Stimulated activated CD8-positive, alpha-beta memory T cell treated with anti-CD3 and anti-CD28 coated beads, Interleukin-7, amount 100 ng/mL, for 24 hours (primary cell): ENCODE measurements at regions not wholly inside any gene's neighbourhood (a gene's known extent, or its start where the extent isn't known, plus 50 kb on each side); places are given as distances from the start of the nearest gene placed in this dataset.
"Not testable (repeated sequence)": the region's sequence is repeated elsewhere in the genome, so short reads cannot be mapped to it uniquely, and the experiment has no call there.

ENCODE experiments used
- DNase-seq: peaks from one replicate; pipeline ENCODE4 v3.0.0-alpha.2; 2020; ENCODE audit warnings: low read depth

GRCh38 chr10:46802010-46802409 lies 109.2 kb upstream of the PTPN20 start:
- not testable (repeated sequence) for DNase-seq

DNA sequence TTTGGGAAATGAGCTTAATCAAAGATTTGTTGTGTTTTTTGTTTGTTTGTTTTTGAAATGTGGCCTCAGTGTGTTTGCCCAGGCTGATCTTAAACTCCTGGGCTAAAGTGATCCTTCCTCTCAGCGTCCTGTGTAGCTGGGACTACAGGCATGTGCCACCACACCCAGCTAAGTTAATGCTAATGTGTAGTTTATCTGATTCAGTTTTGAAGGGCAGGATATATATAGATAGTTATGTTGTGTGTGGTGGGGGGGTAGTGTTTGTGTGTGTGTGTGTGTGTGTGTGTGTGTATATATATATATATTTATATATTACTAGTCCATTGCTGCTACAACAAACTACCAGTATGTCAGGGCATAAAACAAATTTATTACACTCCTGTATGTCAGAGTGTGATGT lies 108.1 kb upstream of the PTPN20 start:
- DNase-seq, result not testable (repeated sequence)

- DNase-seq, result not testable (repeated sequence)
These were observed 101.0 kb upstream of the PTPN20 start for GRCh38 chr10:46810222-46810621.

- not testable (repeated sequence) for DNase-seq
These were observed 95.1 kb upstream of the PTPN20 start for GRCh38 chr10:46816126-46816525.

- not testable (repeated sequence) for DNase-seq
These were observed 70.7 kb upstream of the PTPN20 start for GRCh38 chr10:46840393-46841050.

GRCh38 chr10:46841051-46841593 lies 70.1 kb upstream of the PTPN20 start:
- DNase-seq, result not testable (repeated sequence)

DNA sequence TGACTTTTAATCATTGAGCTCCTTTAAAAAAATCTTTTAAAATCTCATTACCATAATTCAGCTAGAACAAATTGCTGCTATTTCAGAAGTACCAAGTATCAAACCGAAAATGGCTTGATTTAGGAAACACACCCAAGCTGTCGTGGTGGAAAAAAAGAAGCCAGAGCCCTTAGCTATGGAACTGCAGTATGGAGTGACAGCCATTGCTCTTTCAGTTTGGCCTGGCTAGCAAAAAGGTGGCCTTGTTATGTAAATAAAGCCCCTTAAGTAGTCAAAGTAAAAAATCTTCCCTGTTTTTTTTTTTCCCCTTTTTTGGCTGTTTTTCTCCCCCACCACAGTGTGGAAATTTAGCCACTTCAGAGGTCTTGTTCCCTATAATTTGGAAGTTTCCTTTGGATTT lies 66.0 kb upstream of the PTPN20 start:
- DNase-seq, result not testable (repeated sequence)

DNA sequence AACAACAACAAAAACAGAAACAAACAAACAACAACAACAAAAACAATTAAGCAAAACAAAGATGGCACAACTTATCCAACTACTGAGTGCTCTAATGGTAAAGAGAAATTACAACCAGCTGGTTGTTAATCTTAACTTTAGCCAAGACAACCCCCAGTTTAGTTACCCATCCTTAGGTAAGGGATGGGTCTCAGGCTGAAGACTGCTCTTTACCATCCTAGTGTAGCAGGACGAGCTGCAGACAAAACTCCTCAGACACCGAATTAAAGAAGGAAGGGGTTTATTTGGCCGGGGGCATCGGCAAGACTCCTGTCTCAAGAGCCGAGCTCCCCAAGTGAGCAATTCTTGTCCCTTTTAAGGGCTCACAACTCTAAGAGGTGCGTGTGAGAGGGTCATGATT lies 65.6 kb upstream of the PTPN20 start:
- not testable (repeated sequence) for DNase-seq

DNA sequence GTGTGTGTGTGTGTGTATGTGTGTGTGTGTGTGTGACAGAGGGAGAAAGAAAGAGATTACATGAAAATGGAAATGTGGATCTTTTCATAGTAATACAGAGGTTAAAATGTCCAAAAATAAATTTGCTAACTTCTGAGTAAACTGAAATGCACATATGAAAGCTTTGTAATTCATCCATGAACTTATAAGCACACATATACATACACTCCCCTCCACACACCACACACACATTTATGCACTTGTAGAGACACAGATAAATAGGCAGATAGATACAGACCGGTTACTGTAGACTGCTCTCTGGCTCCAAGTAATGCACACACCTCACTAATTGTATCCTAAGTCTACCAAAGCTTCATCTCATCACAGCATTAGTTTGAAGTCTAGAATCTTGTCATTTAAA lies 50.5 kb upstream of the PTPN20 start:
- not testable (repeated sequence) for DNase-seq
